AG09309 (cell line): ENCODE measurements at regions not wholly inside any gene's neighbourhood (a gene's known extent, or its start where the extent isn't known, plus 50 kb on each side); places are given as distances from the start of the nearest gene placed in this dataset.

ENCODE experiments used
- DNase-seq: peaks from one replicate; pipeline ENCODE4 v3.0.0-alpha.2; 2010; ENCODE audit warnings: low read depth
- H3K4me3 ChIP-seq: 2 replicates; pipeline ENCODE4 v1.5.1; 2011; ENCODE audit warnings: mild to moderate bottlenecking, low read depth, low read length, moderate library complexity; ENCODE audit not compliant: control insufficient read depth
- TF ChIP-seq, protein P1 (sequence below): IDR thresholded peaks from 2 replicates; pipeline ENCODE4 v1.5.1; 2011; ENCODE audit warnings: mild to moderate bottlenecking, low read depth, low read length, inconsistent platforms; ENCODE audit not compliant: insufficient read depth, control insufficient read depth; ENCODE audit errors: missing control alignments

DNA sequence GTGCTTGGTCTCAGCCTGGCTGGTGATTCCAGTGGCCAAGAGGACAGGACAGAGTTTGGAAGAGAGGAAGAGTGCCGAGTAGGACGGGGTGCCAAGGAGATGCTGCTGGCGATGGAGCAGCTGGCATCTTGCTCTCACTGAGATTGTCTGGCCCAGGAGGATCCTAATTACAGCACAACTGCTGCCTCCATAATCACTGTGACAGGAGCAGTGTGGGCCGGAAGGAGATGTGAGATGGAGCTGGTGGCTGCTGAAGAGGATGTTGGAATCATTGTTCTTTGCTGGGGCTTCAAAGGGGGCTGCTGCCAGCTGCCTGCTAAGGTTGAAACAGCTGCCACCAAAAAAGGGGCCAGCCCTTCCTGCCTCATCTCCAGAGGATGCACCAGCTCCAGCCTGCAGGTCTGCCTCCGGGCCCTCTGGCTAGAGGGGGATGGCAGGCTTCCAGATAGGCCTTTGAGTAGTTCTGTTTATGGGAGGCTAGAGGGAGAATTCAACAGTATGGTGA is 214.4 kb downstream of the RNF144B start:
- no peak overlapping the region for H3K4me3 ChIP-seq
- TF ChIP-seq, protein P1, sequence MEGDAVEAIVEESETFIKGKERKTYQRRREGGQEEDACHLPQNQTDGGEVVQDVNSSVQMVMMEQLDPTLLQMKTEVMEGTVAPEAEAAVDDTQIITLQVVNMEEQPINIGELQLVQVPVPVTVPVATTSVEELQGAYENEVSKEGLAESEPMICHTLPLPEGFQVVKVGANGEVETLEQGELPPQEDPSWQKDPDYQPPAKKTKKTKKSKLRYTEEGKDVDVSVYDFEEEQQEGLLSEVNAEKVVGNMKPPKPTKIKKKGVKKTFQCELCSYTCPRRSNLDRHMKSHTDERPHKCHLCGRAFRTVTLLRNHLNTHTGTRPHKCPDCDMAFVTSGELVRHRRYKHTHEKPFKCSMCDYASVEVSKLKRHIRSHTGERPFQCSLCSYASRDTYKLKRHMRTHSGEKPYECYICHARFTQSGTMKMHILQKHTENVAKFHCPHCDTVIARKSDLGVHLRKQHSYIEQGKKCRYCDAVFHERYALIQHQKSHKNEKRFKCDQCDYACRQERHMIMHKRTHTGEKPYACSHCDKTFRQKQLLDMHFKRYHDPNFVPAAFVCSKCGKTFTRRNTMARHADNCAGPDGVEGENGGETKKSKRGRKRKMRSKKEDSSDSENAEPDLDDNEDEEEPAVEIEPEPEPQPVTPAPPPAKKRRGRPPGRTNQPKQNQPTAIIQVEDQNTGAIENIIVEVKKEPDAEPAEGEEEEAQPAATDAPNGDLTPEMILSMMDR: no peak
- no peak for DNase-seq

DNA sequence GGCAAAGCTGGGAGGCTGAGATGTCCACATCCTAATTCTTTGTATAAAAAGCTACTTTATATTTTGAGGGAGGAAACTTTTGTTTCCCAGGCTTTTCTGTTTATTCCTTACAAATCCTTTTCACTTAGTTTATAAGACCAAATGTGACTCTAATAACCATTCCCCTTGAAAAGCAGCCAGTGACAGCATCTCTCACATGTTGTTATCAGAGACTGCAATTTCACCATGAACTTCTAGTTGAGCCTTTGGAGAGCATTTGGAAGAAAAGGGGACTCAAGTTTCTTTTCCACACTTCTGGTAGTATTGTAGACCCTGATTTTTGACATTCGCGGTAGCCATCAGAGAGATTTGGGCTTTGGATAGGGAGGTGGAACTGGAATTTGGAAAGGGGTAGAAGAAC is 215.8 kb downstream of the RNF144B start:
- H3K4me3 ChIP-seq: no peak overlapping the region
- TF ChIP-seq, protein P1: no peak
- no peak for DNase-seq

DNA sequence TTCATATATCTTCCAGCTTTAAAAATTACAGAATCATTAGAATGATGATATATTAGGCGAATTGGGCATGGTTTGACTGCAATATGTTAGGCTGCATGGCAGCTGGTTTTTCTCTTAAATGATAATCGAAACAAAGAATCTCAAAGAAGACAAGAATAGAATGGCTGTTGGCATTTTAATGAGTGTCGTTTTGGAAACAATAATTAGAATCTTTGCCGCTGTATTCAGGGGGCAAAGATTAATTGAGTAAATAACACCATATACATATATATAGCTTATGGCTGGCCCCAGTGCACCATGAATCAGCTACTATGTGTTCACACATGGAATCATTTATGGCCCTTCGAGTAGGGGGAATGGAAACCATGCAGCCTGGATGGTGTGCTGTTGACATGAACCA is 216.2 kb downstream of the RNF144B start:
- H3K4me3 ChIP-seq: no peak overlapping the region
- DNase-seq: no peak
- TF ChIP-seq, protein P1: no peak

DNA sequence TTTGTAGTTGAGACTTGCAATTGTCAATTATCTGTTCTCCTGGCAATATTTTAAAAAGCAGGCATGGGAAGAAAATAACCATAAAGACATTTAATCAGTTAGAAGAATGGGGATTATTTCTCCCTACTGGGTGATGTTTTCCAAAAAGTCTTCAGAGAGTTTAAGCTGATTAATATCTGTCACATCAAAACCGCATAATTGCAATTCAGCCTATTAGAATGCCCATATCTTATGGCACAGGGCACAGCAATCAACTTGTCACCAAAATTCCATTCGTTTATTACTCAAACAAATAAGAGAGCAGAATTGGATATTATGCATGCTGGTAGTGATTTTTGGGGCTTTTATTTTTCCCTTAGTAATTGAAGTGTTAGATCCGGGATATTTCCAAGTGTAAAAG is 218.7 kb downstream of the RNF144B start:
- H3K4me3 ChIP-seq: no peak overlapping the region

DNA sequence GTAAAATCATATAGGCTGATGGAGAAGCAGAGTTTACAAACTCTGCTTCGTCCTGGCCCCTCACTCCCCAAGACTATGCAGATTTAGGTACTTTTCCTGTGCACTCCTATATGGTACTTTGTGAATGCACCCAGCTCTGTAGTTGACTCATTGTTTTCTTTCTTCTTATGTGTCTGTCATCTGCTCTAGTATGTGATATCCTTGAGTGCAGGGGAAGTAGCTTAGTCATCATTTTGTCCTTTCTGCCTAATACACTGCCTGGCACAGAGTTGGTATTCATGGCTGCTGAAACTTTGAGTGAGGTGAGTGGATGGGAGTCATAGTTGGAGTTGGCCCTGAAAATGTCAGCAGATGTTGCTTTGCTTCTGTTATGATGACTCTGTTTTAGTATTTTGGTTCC is 222.6 kb downstream of the RNF144B start:
- H3K4me3 ChIP-seq: no peak overlapping the region
- TF ChIP-seq, protein P1: no peak
- no peak for DNase-seq

More for the DNA sequence above, 218.7 kb downstream of the RNF144B start:
- DNase-seq: no peak
- TF ChIP-seq, protein P1: no peak

DNA sequence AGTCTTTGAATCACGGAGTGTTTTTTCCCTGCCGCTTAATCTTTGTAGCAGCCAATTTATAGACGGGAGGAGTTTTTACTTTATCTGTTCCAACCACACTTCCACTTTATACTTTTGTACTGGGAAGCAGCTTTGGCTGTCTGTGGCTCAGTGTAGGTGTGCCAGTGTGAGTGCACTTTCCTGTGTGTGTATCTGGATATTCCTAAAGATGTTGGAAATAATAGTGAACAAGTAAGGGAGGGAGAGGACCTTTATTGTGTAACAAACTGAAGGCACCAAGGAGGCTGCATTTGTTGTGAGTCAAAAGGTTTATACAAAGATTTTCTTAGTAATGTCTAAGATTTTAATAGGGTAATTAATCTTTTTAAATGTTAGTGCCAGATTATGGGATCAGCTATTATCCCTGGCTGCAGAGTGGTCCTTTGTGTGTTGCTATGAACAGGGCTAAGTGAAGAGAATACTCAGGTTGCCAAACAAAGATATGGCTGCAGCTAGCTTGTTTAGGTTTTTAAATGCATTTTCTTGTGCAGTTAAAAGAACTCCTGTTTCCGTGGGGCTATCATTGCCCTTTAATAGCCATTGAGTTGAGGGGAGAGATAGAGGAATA is 226.3 kb downstream of the RNF144B start:
- H3K4me3 ChIP-seq: no peak overlapping the region
- TF ChIP-seq, protein P1: no peak
- DNase-seq: no peak
